Occipital lobe (tissue), 1 donor: ENCODE measurements at regions not wholly inside any gene's neighbourhood (a gene's known extent, or its start where the extent isn't known, plus 50 kb on each side); places are given as distances from the start of the nearest gene placed in this dataset.

Experiments
- DNase-seq: peaks from one replicate; lab custom pipeline; 2025; lab: John Stamatoyannopoulos, UW

DNA sequence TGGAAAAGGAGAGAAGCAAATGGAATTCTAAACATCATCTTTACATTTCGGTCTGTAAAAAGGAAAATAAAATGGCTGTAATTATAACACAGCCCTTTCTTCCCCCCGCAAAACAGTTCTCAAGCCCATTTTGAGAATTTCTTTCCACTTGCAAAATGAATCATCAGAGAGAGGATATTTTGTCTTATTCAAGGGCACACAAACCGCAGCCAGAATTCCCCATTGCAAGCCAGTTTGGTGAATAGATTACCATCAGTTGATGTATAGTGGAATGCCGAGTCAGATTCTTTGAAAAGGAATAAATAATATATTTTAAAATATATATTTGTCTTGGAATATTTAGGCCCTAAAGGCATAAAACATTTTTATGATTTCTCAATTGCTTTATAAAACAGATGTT, 420.4 kb upstream of the SEMA6D start:
- DNase-seq, result no peak

DNA sequence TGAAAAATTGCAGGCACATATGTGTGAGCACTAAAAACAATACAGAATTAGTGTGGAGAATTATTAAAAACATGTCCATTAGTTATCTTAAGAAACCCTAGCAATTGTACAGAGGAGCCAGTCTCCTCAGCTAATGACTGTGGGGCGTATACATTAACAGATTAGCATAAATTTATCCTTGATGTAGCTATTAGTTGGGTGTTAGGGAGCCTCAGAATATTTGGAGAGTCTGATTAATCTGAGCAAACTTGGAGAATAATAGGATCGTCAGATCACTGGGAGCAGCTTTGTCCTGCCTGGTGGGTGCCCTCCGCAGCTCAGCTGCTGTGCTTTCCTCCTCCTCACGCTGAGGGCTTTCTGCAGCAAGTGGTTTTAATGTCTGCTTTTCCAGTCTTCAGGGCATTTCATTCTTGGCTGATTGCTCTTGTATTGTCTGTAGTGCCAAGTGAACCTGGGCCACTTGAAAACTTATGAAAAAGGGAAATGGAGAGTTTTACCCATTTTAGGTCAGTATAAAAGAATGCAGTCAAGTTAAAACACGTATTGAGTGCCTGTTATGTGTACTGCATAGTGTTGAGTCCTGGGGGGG, 417.4 kb upstream of the SEMA6D start:
- DNase-seq, result no peak

DNA sequence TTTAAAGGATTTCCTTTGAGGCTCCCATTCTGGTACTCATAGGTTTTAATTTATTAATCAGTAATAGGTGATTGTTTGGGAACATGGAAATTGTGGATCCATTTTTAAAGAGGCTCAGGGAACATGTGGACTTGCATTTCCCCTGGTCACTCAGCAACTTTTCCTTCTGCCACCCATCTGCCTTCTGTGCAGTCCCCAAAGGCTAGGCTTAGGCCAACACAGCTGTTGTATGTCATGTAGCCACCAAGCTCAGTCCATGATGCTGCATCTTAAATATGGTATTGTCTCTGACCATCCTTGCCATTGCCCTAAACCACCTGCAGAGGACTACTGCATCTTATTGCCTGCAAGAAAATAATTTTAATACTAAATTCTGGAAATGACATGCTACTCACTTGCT, 416.7 kb upstream of the SEMA6D start:
- DNase-seq, result no peak

DNA sequence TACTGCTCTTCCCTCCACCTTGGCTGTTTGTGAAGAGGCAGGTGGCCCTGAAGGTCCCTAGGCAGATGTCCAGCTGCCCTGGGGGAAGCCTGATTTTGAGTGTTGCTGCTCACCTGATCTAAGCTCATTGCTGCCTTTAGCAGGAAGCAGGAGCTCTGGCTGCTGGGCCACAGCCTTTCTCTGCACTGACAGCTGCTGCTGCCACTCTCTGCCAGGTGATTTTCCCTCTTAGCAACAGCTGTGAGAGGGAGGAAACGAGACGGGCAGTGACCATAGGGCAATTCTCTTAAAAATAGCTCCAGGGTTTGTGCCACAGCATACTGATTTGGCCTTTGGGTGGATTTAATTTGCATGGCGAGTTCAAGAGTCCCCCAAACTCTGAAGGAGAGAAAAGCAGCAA, 415.8 kb upstream of the SEMA6D start:
- DNase-seq, result no peak

DNA sequence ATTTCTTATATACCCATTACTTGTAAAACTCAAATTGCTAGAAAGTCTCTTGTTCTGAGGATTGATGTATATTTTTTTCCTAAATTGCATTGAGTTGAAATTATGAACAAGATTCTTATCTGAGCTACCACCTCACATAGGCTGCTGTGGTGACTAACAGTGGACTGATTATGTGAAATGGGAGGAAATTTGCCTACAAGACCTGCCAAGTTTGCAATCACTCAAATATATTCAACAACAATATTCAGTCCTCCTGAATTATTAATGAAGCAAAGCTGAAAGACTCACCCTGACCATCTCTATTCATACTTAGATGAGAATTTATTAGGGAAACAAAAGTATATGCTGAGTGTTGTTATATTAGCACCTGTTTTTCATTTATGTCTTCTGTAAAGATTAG, 412.6 kb upstream of the SEMA6D start:
- DNase-seq, result no peak

DNA sequence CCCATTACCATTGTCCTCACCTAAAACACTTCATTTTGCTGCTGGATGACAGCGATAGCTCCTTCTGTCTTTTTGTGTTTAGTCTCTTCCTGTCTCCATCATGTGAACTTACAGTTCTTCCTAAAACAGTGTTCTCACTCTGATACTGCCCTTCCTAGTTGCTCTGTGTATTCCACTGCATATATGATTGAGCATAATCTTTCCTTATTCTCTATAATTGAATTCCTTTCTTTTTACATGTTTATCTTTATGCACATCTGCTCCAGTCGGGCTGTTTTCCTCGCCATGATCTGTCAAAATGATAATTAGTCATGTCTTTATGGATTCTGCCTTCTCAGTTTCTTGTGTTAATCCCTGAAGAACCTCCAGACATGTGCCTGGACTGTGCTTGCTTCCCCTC, 405.1 kb upstream of the SEMA6D start:
- no peak for DNase-seq

DNA sequence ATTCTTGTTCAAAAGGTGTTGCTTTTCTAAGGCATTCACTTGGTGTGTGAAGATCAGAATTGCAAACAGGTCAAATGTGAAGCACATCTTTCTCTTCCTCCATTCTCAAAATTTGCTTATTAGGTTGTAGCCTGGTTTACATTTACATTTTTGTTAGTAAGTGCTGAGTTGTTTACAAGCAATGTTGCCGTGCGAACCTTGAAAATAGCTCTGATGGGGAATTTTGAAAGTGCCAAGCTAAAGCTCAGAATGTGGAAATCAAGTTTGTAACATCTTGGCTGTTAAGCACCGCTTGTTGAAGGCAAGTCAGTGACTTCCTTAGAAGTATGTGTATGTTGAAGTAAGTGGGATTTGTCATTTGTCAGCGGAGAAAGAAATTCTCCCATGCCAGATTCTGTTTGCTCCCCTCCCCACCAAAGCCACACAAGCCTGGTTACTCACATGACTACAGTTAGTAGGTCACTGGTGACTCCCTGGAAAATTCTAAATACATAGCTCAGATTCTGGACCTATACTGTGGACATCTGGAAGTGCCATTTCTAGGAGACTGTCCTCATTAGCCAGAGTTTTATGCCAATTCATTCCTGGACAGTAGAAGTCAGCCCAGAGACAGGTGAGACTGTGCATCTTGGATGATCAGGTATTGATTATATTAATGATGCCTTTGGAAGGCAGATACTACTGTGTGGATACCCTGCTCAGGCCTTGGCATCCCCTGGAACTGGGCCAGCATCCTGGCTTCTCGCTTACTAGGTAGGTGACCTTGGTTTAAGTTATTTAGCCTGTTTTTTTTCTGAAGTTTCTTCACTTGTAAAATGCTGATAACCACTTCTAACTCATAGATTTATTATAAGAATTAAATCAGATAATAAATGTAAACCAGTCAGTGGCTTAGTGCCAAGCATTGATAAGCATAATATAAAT, 390.6 kb upstream of the SEMA6D start:
- no peak for DNase-seq

DNA sequence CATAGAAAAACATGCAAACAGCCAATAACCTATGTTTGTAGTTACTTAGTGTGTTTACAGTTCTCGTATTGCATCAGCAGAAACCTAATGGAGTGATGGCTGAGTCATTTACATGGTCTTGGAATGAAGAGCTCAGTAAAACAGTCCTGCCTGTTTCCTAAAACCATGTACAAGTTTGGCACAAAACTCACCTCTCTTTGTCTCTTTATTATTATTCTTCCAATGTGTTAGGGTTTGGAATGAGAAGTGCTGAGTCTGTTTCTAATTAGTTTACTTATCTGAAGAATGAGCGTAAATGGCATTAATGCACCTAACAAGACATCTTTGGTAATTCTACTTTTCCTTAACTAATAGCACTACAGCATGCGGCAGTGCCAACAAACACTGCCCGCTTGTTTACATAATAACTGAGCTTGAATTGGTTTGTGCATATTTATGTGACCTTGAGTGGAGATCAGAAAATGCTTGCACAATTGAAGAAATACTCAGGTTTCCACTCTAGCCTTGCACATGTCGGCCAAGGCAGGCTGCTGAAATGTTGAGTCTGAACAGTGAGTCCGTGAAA, 385.4 kb upstream of the SEMA6D start:
- no peak for DNase-seq

DNA sequence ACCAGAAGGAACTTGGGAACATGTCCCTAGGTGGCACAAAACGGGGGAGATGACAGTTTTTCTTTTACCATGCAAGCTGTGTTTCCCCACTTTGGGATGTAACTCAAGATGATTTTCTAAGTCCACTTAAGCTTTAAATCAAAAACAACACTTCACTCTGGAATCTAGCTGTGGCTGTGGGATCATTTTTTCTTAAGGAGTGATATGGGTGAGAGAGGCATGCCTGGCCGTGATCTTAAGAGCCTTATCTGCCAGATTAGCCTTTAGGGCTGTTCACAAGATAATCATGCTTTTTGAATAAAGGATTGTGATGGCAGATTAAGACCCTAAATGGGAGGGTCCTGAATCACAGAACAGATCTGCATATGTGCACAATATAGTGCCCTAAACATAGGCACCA, 384.8 kb upstream of the SEMA6D start:
- DNase-seq, result no peak

DNA sequence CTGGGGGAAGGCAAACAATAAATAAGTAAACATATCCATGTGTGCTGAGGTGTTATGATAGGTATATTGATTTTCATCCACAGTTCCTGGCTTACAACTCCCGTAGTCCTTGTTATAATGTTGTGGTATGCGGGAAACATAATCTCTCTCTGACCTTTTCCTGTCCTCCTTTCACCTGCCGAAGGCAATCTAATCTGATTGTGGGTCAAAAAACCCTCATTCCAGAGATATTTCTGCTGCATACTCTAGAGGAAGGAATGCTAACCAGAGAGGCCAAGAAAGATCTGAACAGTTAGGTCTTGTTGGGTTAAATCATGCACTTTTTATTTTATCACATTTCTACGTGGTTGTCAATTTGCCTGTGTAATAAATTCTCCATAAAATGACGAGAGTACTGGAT, 383.6 kb upstream of the SEMA6D start:
- no peak for DNase-seq

DNA sequence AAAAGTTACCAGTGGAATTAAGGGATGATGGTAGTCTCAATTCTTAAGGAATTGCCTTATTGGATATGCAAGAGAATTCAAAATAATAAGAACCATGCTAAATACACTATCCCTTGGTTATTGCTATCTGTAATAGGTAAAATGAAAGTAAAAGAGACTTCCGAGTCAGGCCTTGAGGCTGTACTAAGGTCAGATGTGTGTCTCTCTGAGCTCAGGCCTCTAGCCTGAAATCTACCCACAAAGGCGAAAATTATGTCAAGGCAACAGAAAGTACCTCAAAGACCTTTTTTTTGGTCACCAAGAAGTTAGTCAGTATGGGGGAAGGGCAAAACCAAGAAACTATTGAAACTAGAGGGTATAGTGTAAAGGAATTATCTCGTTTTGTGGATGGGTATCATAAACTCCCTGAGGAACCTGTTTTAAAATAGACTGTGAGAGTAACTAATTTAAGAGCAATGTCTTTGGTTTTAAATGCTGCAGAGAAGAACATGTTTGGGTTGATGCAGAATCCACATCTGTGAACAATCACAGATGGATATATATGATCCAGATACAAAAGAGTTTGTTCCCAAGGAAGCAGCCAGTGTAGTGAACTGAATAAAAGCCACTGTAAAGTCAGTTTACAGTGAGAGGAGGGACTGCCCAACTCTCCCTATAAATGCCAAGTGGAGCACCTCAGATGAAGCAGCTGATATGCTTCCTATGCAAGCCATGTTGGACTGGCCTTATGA, 382.3 kb upstream of the SEMA6D start:
- DNase-seq, result no peak

DNA sequence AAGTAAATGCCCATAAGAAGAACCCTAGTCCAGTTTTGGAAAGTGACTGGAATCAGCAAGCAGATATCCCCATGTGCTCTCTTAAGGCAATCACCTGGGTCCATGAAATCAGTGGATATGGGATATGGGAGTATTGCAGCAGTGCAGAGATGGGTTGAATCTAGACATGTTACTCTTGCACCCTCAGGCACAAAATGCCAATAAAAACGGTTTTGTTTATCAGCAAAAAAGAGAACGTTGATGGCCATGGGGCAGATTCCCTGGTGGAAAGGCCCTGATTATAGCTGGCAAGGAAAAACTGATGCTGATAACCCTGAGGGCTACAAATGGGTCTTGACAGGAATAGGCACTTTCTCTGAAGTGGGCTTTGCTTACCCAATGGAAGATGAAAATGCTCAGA, 380.2 kb upstream of the SEMA6D start:
- no peak for DNase-seq

DNA sequence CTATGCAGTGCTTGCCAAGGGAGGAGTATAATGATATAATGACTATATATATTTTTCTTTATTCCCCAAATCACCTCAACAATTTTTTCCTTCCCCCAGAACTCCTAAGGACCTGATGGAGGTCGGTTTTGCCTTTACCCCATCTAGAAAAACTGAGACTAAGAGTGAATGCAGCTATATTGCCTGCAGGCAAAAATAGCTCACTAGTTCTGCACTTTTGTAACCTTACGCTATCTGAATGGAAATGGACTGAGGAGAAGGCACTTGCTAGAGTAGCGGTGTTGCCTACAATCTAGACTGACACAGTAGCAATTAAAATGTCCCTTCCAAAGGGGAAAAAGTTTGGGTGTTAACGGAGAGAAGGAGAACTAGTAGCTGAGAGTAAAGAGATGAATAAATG, 379.5 kb upstream of the SEMA6D start:
- no peak for DNase-seq

DNA sequence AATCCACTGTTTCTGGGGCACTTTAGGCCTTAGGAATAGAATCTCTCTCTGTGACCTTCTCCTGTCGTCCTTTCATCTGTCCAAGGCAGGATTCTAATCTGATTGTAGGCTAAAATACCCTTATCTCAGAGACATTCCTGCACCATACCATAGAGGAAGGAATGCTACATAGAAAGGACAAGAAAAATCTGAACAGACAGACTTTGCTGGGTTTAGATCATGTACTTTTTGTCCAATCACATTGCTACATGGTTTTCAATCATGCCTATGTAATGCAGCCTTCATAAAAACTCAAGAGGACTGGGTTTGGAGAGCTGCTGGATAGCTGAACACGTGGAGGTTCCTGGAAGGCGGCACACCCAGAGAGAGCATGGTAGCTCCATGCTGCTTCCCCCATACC, 378.5 kb upstream of the SEMA6D start:
- DNase-seq, result no peak

DNA sequence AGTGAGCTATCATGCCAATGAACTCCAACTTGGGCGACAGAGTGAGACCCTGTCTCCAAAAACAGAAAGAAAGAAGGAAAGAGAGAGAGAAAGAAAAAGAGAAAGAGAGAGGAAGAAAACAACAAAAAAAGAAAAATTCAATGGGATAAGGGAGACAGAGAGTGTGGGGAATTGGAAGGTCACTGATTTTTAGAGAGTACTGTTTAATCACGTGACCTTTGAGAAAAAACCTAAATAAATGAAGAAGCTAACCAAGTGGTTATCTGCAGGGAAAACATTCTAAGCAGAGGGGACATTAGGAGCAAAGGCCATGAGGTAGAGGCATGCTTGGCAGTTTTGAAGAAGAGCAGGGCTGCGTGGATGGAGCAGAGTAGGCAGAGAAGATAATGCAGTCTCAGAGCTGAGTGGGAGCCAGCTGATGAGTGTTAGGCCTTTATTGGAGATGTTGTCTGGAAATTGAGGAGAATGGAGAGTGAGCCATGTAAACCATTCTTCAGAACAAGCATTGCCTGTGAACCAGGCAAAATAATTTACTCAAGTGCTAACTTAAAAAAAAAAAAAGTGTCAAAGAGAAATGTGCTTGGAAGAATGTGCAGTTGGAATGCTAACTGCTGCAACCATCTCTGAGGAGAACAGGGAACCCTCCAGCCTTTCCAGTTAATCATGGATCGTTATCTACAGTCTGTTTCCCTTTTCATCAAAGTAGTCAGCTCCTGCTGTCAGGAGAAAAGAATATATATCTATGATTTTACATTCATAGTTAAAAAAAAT, 377.3 kb upstream of the SEMA6D start:
- DNase-seq, result no peak

DNA sequence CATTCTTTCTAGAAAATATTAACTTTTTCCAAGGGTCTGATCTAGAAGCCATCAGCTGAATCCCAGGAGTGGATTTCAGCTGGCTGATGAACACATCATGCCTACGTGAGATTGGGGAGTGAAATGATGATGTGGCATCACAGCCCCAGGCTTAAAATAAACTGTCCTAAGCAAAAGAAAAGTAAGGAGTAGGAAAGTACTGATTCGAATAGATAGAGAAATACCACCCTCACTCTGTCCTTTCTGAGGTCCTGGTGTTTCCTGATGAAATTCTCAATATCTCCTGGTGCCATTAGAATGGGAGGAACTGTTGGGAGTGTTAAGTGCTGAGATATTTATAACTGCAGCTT, 376.8 kb upstream of the SEMA6D start:
- DNase-seq, result no peak

DNA sequence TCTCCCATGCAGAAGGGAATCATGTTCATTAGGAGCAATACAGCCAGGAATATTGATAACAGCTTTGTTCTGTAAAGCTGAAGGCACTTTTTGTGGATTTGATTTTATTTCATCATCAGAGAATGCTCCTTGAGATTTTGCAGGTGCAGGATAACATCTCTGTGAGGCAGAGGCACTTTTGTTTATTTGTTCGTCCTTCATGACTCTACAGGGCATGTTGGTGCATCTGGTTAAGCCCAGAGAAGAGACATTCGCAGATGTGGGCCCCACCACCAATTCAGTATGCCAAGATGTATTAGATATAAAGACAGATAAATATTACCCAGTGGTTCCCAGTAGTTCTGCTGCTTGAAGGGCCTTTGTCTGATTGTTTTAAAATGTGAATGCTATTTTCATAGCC, 368.1 kb upstream of the SEMA6D start:
- no peak for DNase-seq

DNA sequence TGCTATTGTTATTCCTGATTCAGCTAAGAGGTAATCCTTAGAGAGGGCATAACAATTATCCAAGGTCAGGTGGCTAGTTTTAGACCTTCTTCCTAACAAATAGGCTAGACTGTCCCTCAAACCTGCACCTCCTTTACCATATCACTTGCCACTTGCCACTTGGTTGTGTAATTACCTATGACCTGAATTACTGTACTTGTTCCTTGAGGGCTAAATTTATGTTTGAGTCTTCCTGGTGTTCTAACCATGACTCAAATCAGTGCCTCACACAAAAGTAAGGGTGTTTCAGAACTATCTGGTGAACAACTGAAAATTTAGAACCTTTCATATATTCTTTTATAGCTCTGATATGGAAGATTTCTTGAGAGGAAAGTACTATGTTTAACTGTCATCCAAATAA, 365.8 kb upstream of the SEMA6D start:
- no peak for DNase-seq

DNA sequence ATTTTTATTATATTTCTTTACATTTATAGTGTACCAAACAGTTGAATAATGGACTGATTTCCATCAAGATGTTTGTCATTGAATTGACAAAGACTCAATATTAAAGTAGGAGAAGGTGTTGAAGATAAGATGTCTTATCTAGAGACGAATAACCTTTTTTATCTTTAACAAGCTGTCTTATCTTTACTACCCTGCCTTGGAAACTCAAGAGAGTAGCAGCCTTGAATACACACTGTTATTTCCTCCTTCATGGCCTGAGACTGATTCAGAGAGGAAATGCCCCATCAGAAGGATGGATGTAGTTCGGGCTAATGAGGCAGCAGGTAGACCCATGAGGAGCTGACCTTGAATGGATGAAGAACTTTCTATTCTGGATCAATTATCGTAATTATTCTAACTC, 365.1 kb upstream of the SEMA6D start:
- no peak for DNase-seq

DNA sequence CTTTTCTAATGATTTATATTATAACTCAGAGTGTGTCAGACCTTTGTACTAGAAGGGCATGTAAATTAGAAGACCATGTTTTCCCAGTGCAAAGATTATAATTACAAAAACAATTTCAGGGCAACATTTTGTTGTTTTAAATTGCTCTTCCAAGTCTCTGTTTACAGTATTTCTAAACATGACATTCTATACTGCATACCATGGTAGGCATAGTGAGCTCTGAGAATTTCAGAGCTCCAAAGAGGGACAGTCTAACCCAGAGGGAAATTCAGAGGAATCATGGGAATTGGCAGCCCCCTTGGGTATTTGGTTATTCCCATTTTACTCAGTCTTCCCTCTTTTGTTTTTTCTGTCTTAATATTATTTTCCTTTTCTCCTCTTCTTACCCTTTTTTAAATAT, 361.5 kb upstream of the SEMA6D start:
- no peak for DNase-seq

DNA sequence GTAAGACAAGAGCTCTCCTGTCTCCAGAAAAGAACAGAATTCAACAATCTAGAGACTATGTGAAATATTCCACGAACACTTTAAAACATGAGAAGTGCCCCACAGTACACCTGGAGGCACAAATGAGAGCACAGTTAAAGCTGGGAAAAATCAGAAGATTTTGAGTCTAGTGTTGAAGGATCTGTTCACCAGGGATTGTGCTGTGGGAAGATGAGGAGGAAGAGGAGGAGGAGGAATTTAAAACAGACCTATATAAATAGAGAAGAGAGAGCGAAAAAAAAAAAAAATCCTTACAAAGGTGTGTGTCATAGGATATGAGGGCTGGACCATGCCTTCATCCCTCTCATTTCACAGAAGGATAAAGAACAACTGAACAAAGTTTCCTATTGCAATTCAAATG, 361.0 kb upstream of the SEMA6D start:
- DNase-seq, result no peak

DNA sequence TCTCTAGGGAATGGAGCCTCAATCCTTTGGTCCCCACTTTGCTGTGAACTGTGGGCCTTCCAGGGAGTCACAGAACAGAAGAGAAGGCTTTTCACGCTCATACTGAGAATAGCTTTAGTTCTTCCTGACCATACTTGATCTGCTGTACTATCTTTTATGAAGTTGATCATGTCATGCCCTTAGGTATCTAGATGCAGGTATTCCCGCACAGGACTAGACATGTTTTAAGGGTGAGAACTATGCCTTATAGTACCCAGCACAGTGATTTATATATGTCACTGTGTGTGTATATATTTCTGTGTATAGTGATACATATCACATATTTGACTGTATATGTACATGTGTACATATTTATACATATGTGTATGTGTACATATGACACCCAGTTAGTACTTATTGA, 358.4 kb upstream of the SEMA6D start:
- no peak for DNase-seq
